WTC11 (cell line): ENCODE measurements at regions not wholly inside any gene's neighbourhood (a gene's known extent, or its start where the extent isn't known, plus 50 kb on each side); places are given as distances from the start of the nearest gene placed in this dataset.

ENCODE experiments used
- ATAC-seq: fragments of 200-7000 bp; cut with Tn5 transposase; 2 replicates; pipeline ENCODE4 v1.10.0; 2021; ENCODE audit warnings: mild to moderate bottlenecking, moderate library complexity
- CTCF ChIA-PET: fragments of 300-600 bp; sonication (Branson Sonifier 250); formaldehyde crosslinking; loops from one replicate; lab custom pipeline; 2021; ENCODE audit warnings: antibody characterized with exemption; lab: Charles Lee
- POLR2A ChIA-PET: fragments of 350-600 bp; sonication (Branson Sonifier 250); formaldehyde crosslinking; loops from one replicate; lab custom pipeline; 2021; ENCODE audit warnings: antibody characterized with exemption; lab: Charles Lee
- DNase-seq: peaks from one replicate; pipeline ENCODE4 v3.0.0; 2021; ENCODE audit warnings: low spot score
- H3K27ac Mint-ChIP-seq: 2 replicates; pipeline ENCODE4 v1.8.0; 2021; ENCODE audit warnings: mixed read lengths
- H3K27me3 Mint-ChIP-seq: 2 replicates; pipeline ENCODE4 v1.8.0; 2021; ENCODE audit warnings: low read depth, mild to moderate bottlenecking, moderate library complexity, mixed read lengths
- H3K36me3 Mint-ChIP-seq: 2 replicates; pipeline ENCODE4 v1.8.0; 2021; ENCODE audit warnings: mixed read lengths
- H3K4me1 Mint-ChIP-seq: 2 replicates; pipeline ENCODE4 v1.8.0; 2022; ENCODE audit warnings: mixed read lengths
- H3K4me3 Mint-ChIP-seq: 2 replicates; pipeline ENCODE4 v1.8.0; 2021; ENCODE audit warnings: mild to moderate bottlenecking, moderate library complexity, mixed read lengths
- H3K9me3 Mint-ChIP-seq: 2 replicates; pipeline ENCODE4 v1.8.0; 2021; ENCODE audit warnings: mixed read lengths
- CREM ChIP-seq: sonication (generic); formaldehyde crosslinking; IDR thresholded peaks from 2 replicates; pipeline ENCODE4 v1.8.1; 2022; ENCODE audit warnings: mild to moderate bottlenecking, missing genetic modification reagents, moderate library complexity
- FOXK1 ChIP-seq: sonication (generic); formaldehyde crosslinking; IDR thresholded peaks from 2 replicates; pipeline ENCODE4 v1.8.0; 2022; ENCODE audit warnings: mild to moderate bottlenecking, moderate library complexity, missing genetic modification reagents
- HMGA2 ChIP-seq: fragments of 250-450 bp; sonication (Bioruptor Pico); IDR thresholded peaks from 2 replicates; pipeline ENCODE4 v1.4.0; 2021; ENCODE audit warnings: mild to moderate bottlenecking, moderate library complexity
- KAT7 ChIP-seq: sonication (generic); formaldehyde crosslinking; IDR thresholded peaks from 2 replicates; pipeline ENCODE4 v1.8.1; 2023; ENCODE audit warnings: missing genetic modification reagents, mild to moderate bottlenecking, borderline replicate concordance
- MYBL2 ChIP-seq: sonication (generic); formaldehyde crosslinking; IDR thresholded peaks from 2 replicates; pipeline ENCODE4 v1.8.1; 2023; ENCODE audit warnings: mild to moderate bottlenecking, moderate library complexity, missing genetic modification reagents
- NR1H2 ChIP-seq: sonication (generic); formaldehyde crosslinking; IDR thresholded peaks from 2 replicates; pipeline ENCODE4 v1.9.0; 2021; ENCODE audit warnings: mild to moderate bottlenecking, moderate library complexity, missing genetic modification reagents
- RORB ChIP-seq: fragments of 250-450 bp; sonication (Bioruptor Pico); IDR thresholded peaks from 2 replicates; pipeline ENCODE4 v1.9.0; 2021; ENCODE audit warnings: mild to moderate bottlenecking
- TCF7 ChIP-seq: sonication (generic); formaldehyde crosslinking; IDR thresholded peaks from 2 replicates; pipeline ENCODE4 v1.8.0; 2022; ENCODE audit warnings: mild to moderate bottlenecking, low read depth, missing genetic modification reagents, moderate library complexity
- TEAD4 ChIP-seq: sonication (generic); formaldehyde crosslinking; IDR thresholded peaks from 2 replicates; pipeline ENCODE4 v1.8.0; 2022; ENCODE audit warnings: mild to moderate bottlenecking, missing genetic modification reagents
- ZNF317 ChIP-seq: sonication (generic); formaldehyde crosslinking; IDR thresholded peaks from 2 replicates; pipeline ENCODE4 v1.8.1; 2023; ENCODE audit warnings: low read depth, mild to moderate bottlenecking, moderate library complexity, missing genetic modification reagents, borderline replicate concordance
- ZNF423 ChIP-seq: fragments of 250-450 bp; sonication (Bioruptor Pico); IDR thresholded peaks from 2 replicates; pipeline ENCODE4 v2.1.2; 2022; ENCODE audit warnings: mild to moderate bottlenecking, moderate library complexity
- TF ChIP-seq, protein P1 (sequence below): sonication (generic); formaldehyde crosslinking; conservative IDR thresholded peaks from 2 replicates; pipeline ENCODE4 v1.8.1; 2023; ENCODE audit warnings: mild to moderate bottlenecking, low read depth, missing genetic modification reagents, moderate library complexity
- TF ChIP-seq, protein P2 (sequence below): fragments of 250-450 bp; sonication (Bioruptor Pico); IDR thresholded peaks from 2 replicates; pipeline ENCODE4 v1.9.0; 2021; ENCODE audit warnings: moderate library complexity, mild to moderate bottlenecking, inconsistent platforms, borderline replicate concordance
- TF ChIP-seq, protein P3 (sequence below): sonication (generic); formaldehyde crosslinking; IDR thresholded peaks from 2 replicates; pipeline ENCODE4 v1.8.1; 2022; ENCODE audit warnings: mild to moderate bottlenecking, missing genetic modification reagents, moderate library complexity, borderline replicate concordance
- TF ChIP-seq, protein P4 (sequence below): sonication (generic); formaldehyde crosslinking; IDR thresholded peaks from 2 replicates; pipeline ENCODE4 v1.8.0; 2022; ENCODE audit warnings: mild to moderate bottlenecking, missing genetic modification reagents
- TF ChIP-seq, protein P5 (sequence below): sonication (generic); formaldehyde crosslinking; IDR thresholded peaks from 2 replicates; pipeline ENCODE4 v1.8.0; 2022; ENCODE audit warnings: mild to moderate bottlenecking, missing genetic modification reagents
- TF ChIP-seq, protein P6 (sequence below): fragments of 250-450 bp; sonication (Bioruptor Pico); conservative IDR thresholded peaks from 2 replicates; pipeline ENCODE4 v1.9.0; 2021; ENCODE audit warnings: mild to moderate bottlenecking
- TF ChIP-seq, protein P7 (sequence below): sonication (generic); formaldehyde crosslinking; IDR thresholded peaks from 2 replicates; pipeline ENCODE4 v1.8.0; 2022; ENCODE audit warnings: mild to moderate bottlenecking, missing genetic modification reagents
- TF ChIP-seq, protein P8 (sequence below): fragments of 250-450 bp; sonication (Bioruptor Pico); IDR thresholded peaks from 2 replicates; pipeline ENCODE4 v2.1.2; 2022; ENCODE audit warnings: mild to moderate bottlenecking, moderate library complexity
- TF ChIP-seq, protein P9 (sequence below): fragments of 200-600 bp; IDR thresholded peaks from 2 replicates; pipeline ENCODE4 v1.8.0; 2022; ENCODE audit warnings: antibody characterized with exemption

DNA sequence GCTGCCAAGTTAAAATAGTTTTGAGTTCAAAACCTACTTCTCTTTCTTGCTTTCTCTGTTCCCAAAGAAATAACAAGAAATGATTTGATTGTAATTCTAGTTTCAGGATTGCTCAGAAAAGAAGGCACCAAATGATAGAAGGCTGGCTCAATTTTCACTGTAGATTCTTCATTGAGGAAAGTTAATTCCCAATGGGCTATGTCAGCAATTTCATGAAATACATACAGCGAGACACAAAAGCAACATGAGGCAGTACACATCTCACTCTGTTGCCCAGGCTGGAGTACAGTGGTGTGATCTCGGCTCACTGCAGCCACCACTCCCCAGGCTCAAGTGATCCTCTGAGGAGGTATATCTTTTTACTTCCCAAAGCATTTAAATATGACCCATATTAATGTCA lies 1659.9 kb upstream of the C9orf72 start (continued):
- no peak for TF ChIP-seq CREM (CRISPR knock-in tag)
- TF ChIP-seq, all 79 proteins: peak for 0

DNA sequence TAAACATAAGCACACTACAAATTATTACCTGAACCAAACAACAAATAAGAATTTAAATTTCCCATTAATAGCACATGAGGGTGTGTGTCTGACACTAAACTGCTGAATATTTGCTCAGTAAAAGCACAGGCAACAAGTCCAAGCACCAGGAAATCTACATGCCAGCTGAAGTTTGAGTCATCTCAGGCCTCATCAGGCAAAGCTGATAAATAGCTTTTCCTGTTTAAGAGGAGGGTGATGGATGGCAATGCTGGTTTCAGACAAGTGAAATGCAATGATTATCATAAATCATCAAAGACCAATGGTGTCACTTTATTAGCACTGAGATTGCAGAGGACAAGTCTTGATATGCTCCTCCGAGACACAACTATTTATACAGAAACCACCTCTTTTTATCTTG lies 1668.0 kb upstream of the C9orf72 start:
- Mint-ChIP-seq H3K4me1 (no peaks in the 10 kb centered on the region; the same call in 1 of the 2 replicates), H3K27ac (no peak overlapping the region), H3K36me3 (no peaks in the 10 kb centered on the region), H3K9me3 (no peaks in the 10 kb centered on the region), H3K27me3 (no peaks in the 10 kb centered on the region), H3K4me3 (no peak overlapping the region)
- ChIA-PET POLR2A (no interaction called here), CTCF (no interaction called here)
- DNase-seq: no peak
- TF ChIP-seq, protein P1, sequence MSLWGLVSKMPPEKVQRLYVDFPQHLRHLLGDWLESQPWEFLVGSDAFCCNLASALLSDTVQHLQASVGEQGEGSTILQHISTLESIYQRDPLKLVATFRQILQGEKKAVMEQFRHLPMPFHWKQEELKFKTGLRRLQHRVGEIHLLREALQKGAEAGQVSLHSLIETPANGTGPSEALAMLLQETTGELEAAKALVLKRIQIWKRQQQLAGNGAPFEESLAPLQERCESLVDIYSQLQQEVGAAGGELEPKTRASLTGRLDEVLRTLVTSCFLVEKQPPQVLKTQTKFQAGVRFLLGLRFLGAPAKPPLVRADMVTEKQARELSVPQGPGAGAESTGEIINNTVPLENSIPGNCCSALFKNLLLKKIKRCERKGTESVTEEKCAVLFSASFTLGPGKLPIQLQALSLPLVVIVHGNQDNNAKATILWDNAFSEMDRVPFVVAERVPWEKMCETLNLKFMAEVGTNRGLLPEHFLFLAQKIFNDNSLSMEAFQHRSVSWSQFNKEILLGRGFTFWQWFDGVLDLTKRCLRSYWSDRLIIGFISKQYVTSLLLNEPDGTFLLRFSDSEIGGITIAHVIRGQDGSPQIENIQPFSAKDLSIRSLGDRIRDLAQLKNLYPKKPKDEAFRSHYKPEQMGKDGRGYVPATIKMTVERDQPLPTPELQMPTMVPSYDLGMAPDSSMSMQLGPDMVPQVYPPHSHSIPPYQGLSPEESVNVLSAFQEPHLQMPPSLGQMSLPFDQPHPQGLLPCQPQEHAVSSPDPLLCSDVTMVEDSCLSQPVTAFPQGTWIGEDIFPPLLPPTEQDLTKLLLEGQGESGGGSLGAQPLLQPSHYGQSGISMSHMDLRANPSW (CRISPR knock-in tag): no peak
- TF ChIP-seq MYBL2 (CRISPR knock-in tag) (no peak), ZNF317 (CRISPR knock-in tag) (no peak), TCF7 (CRISPR knock-in tag) (no peak), ZNF423 (CRISPR knock-in tag) (no peak), TEAD4 (CRISPR knock-in tag) (no peak), KAT7 (CRISPR knock-in tag) (no peak), RORB (CRISPR knock-in tag) (no peak), NR1H2 (no peak), CREM (CRISPR knock-in tag) (no peak), FOXK1 (CRISPR knock-in tag) (no peak), HMGA2 (no peak)
- TF ChIP-seq, protein P2, sequence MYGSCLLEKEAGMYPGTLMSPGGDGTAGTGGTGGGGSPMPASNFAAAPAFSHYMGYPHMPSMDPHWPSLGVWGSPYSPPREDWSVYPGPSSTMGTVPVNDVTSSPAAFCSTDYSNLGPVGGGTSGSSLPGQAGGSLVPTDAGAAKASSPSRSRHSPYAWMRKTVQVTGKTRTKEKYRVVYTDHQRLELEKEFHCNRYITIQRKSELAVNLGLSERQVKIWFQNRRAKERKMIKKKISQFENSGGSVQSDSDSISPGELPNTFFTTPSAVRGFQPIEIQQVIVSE: no peak
- TF ChIP-seq, protein P3, sequence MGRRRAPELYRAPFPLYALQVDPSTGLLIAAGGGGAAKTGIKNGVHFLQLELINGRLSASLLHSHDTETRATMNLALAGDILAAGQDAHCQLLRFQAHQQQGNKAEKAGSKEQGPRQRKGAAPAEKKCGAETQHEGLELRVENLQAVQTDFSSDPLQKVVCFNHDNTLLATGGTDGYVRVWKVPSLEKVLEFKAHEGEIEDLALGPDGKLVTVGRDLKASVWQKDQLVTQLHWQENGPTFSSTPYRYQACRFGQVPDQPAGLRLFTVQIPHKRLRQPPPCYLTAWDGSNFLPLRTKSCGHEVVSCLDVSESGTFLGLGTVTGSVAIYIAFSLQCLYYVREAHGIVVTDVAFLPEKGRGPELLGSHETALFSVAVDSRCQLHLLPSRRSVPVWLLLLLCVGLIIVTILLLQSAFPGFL (CRISPR knock-in tag): no peak
- TF ChIP-seq, protein P4, sequence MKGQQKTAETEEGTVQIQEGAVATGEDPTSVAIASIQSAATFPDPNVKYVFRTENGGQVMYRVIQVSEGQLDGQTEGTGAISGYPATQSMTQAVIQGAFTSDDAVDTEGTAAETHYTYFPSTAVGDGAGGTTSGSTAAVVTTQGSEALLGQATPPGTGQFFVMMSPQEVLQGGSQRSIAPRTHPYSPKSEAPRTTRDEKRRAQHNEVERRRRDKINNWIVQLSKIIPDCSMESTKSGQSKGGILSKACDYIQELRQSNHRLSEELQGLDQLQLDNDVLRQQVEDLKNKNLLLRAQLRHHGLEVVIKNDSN (CRISPR knock-in tag): no peak
- TF ChIP-seq, protein P5, sequence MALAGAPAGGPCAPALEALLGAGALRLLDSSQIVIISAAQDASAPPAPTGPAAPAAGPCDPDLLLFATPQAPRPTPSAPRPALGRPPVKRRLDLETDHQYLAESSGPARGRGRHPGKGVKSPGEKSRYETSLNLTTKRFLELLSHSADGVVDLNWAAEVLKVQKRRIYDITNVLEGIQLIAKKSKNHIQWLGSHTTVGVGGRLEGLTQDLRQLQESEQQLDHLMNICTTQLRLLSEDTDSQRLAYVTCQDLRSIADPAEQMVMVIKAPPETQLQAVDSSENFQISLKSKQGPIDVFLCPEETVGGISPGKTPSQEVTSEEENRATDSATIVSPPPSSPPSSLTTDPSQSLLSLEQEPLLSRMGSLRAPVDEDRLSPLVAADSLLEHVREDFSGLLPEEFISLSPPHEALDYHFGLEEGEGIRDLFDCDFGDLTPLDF (CRISPR knock-in tag): no peak
- TF ChIP-seq, protein P6, sequence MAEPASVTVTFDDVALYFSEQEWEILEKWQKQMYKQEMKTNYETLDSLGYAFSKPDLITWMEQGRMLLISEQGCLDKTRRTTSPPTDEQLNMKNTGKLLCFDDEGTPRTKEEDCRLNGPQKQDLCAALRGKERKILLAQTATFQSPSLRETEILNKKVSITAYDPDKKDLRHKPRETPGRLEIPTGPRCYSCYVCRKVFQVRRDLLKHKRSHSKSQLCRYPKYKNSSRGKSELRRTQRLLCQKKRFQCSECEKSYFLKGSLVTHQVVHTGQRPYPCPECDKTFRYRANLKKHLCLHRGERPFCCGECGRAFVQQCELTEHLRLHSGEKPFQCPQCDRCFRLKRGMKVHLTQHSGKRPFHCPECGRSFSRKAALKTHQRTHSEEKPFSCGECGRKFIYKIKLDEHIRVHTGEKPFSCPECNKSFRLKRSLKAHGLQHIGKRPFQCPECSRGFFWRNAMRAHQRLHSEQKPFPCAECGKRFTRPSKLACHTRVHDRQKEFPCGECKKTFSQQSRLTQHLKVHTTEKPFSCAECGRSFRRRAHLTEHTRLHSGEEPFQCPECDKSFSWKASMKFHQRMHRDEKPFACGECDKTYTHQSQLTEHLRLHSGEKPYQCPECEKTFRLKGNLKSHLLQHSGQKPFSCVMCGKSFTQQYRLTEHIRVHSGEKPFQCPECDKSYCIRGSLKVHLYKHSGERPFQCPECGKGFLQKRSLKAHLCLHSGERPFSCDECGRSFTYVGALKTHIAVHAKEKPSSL: no peak
- TF ChIP-seq, protein P7, sequence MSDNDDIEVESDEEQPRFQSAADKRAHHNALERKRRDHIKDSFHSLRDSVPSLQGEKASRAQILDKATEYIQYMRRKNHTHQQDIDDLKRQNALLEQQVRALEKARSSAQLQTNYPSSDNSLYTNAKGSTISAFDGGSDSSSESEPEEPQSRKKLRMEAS (CRISPR knock-in tag): no peak
- TF ChIP-seq, protein P8, sequence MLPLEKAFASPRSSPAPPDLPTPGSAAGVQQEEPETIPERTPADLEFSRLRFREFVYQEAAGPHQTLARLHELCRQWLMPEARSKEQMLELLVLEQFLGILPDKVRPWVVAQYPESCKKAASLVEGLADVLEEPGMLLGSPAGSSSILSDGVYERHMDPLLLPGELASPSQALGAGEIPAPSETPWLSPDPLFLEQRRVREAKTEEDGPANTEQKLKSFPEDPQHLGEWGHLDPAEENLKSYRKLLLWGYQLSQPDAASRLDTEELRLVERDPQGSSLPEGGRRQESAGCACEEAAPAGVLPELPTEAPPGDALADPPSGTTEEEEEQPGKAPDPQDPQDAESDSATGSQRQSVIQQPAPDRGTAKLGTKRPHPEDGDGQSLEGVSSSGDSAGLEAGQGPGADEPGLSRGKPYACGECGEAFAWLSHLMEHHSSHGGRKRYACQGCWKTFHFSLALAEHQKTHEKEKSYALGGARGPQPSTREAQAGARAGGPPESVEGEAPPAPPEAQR (CRISPR knock-in tag): no peak
- TF ChIP-seq, protein P9, sequence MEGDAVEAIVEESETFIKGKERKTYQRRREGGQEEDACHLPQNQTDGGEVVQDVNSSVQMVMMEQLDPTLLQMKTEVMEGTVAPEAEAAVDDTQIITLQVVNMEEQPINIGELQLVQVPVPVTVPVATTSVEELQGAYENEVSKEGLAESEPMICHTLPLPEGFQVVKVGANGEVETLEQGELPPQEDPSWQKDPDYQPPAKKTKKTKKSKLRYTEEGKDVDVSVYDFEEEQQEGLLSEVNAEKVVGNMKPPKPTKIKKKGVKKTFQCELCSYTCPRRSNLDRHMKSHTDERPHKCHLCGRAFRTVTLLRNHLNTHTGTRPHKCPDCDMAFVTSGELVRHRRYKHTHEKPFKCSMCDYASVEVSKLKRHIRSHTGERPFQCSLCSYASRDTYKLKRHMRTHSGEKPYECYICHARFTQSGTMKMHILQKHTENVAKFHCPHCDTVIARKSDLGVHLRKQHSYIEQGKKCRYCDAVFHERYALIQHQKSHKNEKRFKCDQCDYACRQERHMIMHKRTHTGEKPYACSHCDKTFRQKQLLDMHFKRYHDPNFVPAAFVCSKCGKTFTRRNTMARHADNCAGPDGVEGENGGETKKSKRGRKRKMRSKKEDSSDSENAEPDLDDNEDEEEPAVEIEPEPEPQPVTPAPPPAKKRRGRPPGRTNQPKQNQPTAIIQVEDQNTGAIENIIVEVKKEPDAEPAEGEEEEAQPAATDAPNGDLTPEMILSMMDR: no peak
- no peak for ATAC-seq
